Ecto neural progenitor cell (in vitro differentiated cells): ENCODE measurements at regions not wholly inside any gene's neighbourhood (a gene's known extent, or its start where the extent isn't known, plus 50 kb on each side); places are given as distances from the start of the nearest gene placed in this dataset.

ENCODE experiments used
- DNase-seq: peaks from one replicate; pipeline ENCODE4 v3.0.0-alpha.2; 2018; ENCODE audit warnings: low spot score

DNA sequence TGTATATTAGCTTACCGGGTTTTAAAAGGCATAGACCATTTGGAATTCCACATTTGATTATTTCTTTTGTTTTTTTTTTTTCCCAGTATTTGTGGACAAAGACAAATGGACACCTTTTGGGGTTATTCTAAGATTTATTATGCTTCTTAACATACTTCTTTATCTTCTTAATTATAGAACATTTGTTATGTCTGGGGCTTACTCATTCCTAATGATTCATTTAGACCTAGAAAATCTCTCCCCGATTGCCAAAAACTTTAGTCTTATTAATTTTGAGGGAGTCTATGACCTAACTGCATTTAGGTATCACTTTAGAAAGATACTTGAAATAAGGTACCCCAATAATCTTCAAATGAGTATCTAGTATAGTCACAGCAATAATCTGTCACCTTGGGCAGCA, 170.7 kb upstream of the PREP start:
- no peak for DNase-seq

DNA sequence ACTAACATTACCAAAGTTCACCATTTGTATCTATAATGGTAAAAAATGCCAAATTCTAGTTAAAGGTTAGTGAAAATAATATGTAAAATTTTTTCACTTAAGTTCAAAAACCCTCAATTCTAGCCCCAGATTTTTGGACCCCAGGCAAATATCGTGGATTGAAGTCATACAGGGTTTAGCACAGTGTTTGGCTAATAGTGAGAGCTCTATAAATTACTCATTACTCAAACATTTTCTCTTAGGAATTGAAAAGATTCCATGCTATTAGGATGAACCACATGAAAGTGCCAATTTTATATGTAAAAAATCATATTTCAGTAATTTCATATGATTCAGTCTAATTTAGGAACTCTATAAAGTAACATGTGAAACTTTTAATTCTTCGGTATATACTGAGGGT, 170.3 kb upstream of the PREP start:
- no peak for DNase-seq

GRCh38 chr6:105570416-105570815, 167.5 kb upstream of the PREP start:
- DNase-seq = no peak

GRCh38 chr6:105569706-105570105, 166.8 kb upstream of the PREP start:
- no peak for DNase-seq

DNA sequence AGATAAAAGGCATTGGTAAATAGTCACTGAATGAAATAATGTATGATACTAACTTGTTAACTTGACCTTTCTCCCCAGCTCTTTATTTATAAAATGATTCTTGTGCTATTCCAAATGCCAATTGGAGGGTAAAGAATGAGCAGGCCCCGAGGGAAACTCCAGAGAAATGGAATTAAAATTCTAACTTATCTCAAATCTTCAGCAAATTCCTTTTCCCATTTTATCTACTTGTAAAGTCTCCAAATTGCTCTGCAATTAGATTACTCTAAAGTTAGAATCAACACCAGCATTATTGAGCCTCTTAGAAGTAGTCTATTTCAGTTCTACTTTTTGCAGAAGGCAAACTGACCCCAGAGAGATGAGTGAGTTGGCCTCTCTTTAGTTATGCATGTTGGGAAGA, 165.9 kb upstream of the PREP start:
- DNase-seq = no peak

DNA sequence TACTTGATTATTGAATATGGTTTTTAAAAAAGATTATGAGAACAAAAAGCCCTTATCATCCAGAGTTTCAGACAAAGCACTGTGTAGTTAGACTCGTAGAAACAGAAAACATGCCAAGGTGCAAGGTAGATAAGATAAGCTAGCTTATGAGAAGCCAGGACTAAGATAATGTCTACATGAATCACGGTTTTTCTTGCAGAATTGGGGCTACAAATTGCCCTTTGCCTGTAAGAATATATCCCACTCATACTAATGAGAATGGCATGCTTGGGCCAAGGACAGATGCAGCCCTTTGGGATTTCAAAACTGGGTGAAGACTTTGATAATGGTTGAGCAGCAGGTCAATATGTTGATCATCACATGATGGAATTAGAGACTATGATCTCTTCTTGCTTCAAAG, 165.3 kb upstream of the PREP start:
- no peak for DNase-seq

DNA sequence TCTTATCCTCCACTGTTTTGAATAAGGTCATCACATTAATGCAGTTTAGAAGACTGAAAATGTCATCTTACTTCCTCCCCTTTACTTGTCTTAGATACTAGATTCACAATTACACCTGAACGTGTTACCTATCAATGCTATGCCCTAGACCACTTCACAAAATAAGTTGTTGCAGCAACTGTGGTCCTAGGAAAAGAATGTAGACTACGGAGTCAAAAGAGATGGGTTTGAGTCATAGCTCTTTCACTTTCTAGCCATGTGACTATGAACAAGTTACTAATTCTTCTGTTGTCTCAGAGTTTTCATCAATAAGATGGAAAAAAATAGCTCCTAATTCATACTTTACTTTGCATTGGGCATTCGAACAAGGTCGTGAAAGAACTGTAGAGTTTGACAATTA, 164.3 kb upstream of the PREP start:
- no peak for DNase-seq

DNA sequence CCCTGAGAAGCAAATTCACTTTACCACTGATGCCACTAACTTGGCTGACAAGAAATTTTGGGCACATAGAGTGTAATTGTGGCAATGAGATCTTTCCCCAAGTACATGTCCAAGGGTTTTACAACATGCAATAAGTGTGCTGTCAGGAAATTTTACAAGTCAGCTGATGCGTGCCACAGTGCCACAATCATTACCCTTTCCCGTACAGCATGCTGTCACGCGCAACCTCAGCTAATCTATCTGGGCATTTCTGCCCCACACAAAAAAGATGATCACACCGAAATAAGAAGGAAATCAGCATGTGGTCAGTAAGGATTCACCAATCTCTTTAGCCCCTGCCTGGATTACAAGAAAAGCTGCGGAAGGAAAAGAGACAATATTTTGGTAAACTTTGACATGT, 163.6 kb upstream of the PREP start:
- no peak for DNase-seq

GRCh38 chr6:105564121-105564902, 161.4 kb upstream of the PREP start:
- DNase-seq = no peak

DNA sequence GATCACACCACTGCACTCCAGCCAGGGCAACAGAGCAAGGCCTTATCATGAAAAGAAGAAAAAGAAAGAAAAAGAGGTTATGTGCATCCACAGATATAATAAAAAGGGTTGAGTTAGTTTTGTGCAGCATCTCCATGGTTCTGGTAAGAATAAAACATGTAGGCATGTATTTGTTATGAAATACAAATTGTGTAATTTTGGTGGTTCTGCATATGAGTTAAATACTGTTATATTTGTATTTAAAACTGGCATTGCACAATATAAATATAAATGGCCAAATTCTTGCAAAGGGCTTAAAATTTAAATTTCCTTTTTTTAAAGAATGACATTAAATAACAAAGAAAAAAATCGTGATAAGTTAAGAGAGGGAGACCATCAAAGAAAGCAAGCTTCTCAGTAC, 159.1 kb upstream of the PREP start:
- DNase-seq = no peak

- DNase-seq = no peak
These were observed 158.6 kb upstream of the PREP start for GRCh38 chr6:105561486-105561885.

GRCh38 chr6:105560611-105561066, 157.8 kb upstream of the PREP start:
- no peak for DNase-seq

DNA sequence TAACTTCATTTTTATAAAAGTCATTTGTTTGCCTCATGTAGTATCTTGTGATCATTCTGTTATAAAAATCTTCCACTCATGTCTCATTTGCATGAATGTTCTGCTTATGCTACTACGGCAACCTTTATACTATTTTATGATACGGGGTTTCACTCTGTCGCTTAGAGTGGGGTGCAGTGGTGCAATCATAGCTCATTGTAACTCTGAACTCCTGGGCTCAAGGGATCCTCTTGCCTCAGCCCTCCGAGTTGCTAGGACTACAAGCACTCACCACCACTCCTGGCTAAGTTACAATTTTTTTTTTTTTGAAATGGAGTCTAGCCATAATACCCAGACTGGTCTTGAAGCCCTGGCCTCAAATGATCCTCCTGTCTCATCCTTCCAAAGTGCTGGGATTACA, 154.4 kb upstream of the PREP start:
- no peak for DNase-seq

GRCh38 chr6:105553171-105553570, 150.3 kb upstream of the PREP start:
- DNase-seq = no peak

GRCh38 chr6:105550955-105551620, 148.2 kb upstream of the PREP start:
- no peak for DNase-seq

DNA sequence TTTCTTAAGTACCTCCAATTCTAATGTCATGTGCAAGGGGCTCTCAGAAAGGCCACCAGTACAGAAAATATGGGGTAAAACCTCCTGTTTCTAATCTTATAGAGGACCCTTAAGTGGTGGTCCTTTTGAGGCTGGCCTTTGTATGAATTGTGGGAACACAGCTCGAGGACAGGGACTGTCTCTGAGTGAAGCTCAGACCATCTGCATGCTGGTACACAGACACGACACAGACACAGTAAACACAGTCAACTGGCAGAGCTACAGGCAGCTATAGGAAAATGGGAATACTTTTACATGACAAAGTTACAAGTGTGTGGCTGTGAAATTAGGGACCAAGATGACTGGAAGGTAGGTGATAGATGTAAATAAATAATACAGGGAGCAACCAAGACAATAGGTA, 143.9 kb upstream of the PREP start:
- DNase-seq = no peak

GRCh38 chr6:105545947-105546731, 143.3 kb upstream of the PREP start:
- DNase-seq = no peak

DNA sequence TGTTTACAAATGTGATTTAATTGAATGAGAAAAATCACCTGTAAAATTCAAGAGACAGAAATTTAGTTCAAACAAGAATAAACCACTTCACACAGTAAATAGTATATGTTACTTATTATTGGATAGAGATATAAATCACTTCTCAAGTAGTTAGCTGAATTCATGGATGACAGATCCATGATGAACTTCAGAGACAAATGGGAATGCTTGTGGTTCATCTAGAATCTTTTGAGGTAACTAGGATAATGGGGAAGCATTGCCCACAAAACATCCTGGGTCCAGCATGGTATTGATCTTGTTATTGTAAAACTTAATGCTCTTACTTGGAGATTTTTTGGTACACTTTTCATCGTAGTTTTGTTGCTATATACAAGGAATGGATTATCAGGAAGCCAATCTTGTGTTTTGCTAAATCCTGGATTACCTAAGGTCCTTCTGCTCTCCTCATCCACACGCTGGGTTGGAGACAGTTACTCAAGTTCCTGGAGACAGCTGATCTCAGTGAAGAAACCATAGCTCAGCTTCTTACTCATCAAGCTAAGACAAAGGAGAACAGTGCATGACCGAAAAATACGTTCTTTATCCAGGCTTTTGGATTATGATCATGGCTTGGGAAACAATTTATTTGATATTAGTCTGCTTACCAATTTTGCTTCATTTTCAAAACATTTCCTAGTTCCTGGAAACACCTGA, 142.5 kb upstream of the PREP start:
- DNase-seq = no peak

DNA sequence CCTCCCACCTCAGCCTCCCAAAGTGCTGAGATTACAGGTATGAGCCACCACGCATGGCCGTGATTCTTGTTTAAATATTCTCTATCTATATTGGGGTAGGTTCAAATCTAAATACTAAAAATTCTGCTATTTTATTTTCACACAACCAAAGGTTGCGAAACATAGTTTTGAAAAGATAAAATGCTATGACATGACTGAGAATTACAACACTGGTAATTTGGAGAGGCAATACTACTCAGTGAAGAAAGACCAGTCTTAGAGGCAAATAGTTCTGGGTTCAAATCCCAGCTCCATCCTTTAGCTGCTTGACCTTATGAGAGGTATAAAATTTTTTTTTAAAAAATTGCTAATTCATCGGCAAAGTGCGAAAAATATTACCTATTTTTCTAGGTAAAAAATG, 137.0 kb upstream of the PREP start:
- no peak for DNase-seq

- no peak for DNase-seq
These were observed 135.2 kb upstream of the PREP start for GRCh38 chr6:105537981-105538578.

- DNase-seq = no peak
These were observed 134.1 kb upstream of the PREP start for GRCh38 chr6:105536961-105537360.

- DNase-seq = no peak
These were observed 130.4 kb upstream of the PREP start for GRCh38 chr6:105533301-105533700.
